ENCODE measurements at regions not wholly inside any gene's neighbourhood (a gene's known extent, or its start where the extent isn't known, plus 50 kb on each side); places are given as distances from the start of the nearest gene placed in this dataset.
A peak's percentile ranks its signal among the peaks of the same experiment; 100 is the strongest.

DNA sequence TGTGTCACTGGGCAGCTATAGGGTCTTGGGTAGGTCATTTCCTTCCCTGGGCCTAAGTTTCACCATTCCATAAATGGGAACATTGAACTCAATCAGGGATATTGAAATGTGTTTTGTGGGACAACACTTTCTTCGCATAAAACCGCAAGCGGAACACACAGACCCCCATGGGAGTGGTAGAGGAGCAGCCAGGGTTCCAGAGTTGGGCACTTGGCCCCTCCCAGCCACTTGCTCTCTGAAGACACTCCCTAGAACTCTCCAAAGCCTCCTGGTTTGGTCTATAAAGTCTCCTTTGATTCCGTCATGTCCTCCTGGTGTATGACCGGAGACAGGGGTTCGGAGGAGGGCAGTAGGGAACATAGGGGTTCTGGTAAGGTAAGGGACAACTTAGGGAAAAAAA lies 271.7 kb downstream of the UACA start:
- DNase-seq (ENCODE audit: low read depth in 2 of 2), result no peak

DNA sequence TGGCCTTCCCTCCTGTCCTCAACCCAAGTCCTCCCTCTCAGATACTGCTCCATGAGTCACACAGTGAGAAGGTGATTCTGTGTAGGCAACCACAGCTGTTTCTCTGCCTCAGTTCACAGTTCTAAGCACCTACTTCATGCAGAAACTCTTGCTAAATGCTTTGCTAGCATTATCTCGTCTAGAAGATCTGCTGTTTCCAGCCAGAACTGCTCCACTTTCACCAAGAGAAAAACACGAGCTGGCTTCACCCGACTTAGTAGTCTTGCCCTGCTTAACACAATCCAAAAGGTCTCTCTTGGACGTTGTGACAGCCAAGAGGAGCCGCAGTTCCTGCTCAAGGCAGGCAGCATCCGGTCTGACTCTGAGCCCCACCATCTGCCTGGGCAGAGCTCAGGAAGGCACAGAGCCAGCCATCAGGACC lies 272.1 kb downstream of the UACA start:
- no peak for DNase-seq (ENCODE audit: low read depth in 2 of 2)

DNA sequence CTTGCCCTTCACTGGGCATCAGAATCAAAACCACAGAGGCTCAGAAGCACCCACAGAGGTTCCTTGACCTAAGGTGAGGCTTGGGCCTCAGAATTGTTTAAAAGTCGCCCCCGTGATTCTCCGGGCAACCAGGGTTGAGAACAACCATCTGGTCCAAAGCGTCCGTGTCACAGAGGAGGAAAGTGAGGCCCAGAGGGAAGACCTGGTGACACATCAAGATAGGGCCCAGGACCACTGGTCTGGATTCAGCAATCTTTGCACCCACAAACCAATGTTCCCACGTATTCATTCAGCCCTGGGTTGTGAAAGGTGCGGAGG lies 272.6 kb downstream of the UACA start:
- no peak for DNase-seq (ENCODE audit: low read depth in 2 of 2)

DNA sequence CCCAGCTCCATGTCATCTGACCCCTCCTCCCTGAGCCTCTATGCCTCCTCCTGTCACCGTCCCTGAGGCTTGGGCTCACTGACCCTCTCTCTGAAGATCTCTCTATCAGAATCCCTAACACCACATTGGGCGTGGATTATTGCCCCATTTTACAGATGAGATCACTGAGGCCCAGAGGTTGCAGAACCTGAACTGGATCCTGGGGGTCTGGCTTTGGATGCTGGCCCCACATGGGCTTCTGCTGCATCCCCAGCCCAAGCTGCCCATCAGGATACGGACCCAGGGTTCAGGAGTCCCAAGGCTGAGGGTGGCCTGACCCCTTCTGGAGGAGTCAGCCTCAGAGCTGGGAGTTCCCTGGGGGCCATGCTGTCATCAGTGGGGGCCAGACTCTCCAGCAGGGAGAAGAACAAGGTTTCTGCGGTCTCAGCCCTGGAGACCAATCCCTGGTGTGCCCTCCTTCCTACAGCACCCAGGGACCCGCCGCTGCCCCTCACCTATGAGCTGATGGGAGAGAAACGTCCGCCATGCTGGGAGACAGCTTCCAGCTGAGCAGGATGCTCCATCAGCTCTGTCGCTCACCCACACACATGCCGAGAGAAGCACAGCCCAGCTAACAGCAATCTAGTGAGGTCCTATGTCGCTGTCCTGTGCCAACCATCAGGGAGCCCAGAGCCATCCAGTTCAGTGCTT lies 273.1 kb downstream of the UACA start:
- DNase-seq (ENCODE audit: low read depth in 2 of 2), result no peak

DNA sequence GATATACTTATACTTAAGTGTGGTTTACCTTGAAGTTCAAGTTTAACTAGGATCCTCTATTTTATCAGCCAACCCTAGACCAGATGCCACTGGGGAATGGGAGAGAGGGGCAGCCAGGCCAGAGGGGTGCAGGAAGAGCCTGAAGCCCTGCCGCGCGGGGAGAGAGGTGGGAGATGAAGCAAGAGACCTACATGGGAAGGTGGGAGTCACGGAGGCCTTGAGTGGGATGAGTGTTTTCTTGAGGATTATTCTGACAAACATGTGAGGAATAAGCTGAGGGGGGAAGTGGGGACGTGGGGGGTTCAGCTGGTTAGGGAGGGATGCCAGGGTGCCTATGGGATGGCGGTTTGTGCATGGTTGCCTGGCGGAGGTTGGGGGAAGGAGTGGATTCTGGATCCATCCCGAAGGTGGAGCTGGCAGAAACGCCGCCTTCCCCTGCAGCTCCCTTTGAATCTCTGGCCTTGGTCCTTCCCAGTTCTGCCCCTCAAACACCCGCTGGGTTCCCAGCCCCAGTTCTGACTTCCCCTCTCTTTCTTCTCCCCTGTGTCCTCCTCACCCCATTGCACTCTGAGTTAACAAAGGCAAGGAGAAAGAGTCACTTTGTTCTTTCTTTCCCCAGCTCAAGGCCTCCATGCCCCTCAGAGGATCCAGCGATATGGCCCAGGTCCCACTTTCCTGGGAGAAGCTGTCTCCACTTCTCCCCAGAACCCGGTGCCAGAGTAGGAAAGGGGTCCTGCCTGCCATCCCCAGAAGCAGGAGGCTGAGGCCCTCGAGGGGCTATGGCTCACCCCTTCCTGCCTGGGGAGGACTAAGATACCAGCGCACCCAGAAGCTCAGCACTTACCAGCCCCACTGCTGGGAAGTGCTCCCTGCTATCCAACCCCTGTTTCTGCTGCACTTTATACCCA lies 274.2 kb downstream of the UACA start:
- no peak for DNase-seq (ENCODE audit: low read depth in 2 of 2)

DNA sequence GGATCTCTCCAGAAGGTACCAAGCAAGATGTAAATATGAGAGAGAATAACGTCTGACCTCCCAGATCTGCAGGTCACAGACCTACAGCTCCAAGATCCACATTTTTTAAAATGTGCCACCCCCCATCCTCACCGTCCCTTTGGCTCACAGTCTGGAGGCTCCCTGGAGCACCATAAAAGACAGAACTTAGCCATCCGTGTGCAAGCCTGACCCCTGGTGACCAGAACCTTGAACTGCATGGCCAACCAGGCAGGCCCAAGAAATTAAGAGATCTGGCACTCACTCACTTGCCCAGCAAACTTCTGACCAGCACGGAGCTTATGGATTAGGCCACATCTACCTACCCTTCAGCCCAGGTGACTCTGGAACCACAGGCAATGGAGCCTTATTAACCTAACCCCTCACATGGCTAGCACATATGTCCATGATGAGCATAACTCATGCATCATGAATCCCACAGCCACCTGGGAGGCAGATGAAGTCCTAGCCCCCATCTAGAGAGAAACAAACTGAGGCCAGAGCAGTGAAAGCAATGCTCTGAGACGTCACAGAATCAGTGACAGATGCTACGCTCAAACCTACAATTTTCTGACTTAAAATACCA lies 275.3 kb downstream of the UACA start:
- peak in 1 of 2 donors; percentile 62 for DNase-seq (ENCODE audit: low read depth in 2 of 2)

DNA sequence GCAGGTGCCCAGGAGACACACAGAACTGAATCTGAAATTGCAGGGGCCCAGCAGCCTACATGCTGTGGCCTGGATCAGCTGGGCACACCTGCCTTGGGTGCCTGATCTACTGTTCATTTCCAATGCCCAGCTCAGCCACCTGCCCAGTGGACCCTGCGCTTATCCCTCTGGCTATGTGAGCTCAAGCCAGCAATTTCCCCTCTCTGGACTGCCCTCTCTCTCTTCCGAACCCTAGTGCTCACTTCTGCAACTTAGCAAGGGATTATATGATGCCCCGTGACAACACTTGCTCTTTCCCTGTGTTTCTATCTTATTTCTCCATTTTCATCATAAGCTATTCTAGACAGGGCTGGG lies 276.0 kb downstream of the UACA start:
- DNase-seq (ENCODE audit: low read depth in 2 of 2), result no peak

DNA sequence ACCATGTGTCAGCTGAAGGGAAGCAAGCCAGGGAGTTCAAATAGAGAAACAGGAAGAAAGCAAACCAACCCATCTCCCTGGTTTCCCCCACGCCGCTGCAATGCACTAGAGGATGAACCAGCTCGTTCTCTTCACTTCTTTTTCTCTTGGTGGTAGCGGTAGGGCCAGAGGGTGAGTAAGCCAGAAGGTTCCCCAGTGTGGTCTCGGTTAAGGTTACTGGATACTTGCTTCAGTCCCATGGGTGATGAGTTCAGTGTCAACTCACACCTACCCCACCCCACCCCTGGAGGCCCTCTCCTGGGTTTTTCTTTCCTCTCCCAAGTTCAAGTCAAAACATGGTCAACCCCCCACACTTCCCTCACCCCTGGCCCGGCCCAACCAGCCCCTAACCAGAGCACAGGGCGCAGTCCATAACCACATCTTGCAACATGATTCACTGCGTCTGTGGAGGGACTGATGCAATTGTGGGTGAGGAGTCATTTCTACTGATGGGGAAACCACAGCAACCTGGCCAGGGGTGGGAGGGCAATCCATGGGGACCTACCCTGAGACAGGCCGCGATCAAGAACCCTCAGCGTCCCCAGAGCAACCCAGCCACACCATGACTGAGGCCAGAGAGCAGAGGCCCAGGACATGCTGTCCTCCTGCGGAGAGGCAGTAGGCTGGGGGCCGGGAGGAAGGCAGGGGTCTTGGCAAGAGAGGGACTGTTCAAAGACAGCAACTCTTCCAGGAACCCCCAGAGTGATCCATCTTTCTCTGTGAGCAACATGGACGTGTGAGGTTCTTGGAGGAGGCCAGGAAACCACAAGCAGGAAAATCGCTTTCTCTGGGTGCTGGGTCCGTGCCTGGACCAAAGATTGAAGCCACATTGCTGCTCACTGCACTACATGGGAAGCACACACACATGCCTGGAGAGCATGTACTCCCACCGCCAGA lies 276.6 kb downstream of the UACA start:
- DNase-seq (ENCODE audit: low read depth in 2 of 2), result no peak

DNA sequence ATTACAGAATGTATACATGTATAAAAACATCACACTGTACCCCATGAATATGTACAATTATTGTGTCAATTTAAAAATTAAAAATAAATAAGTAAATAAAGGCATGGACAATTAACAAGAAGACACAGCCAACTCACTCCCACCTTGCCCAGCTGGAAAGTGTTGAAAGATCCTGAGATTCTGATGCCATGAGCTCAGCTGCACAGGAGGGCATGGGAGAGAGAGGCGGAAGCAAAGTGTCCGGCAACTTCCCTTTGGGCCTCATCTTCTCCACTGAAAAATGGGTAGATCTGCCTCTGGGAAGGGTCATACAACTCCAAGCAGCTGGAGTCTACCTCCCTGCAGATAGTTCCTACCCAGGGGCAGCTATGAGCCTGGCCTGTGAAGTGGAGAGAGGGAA lies 277.3 kb downstream of the UACA start:
- no peak for DNase-seq (ENCODE audit: low read depth in 2 of 2)

DNA sequence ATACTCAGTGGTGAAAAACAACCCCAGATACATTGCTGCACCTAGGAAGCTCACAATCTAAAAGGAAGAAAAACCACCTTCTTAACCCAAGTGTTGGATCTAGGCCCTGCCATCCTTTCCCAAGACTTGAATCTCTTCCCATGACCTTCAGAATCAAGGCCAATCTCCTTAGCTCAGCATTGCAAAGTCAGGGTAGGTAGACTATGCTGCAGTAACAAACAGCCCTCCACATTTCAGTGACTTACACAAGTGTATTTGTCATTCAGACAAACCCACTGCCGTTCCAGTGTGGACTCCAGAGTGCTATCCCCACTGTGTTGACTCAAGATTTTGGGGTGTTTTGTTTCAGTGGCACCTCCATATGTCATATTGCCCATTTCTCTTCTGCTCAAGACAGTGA lies 278.4 kb downstream of the UACA start:
- DNase-seq (ENCODE audit: low read depth in 2 of 2), result no peak

DNA sequence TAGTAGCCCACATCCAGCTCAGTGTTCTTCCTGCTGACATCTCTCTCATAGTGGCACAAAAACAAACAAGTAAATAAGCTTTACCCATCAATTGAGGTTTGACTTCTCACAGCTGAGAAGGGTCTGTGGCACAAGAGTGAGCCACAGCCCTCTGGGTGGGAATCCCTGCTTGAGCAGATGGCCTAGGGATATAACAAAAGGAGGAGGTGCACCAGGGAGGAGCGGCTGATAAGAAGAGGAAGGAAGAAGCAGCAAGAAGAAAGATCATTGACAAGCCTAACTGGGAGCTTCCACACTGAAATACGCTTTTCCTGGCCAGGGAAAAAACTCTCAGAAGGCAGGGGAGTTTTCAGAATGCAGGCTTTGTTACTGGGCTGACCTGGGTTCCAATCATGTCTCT lies 279.8 kb downstream of the UACA start:
- no peak for DNase-seq (ENCODE audit: low read depth in 2 of 2)

DNA sequence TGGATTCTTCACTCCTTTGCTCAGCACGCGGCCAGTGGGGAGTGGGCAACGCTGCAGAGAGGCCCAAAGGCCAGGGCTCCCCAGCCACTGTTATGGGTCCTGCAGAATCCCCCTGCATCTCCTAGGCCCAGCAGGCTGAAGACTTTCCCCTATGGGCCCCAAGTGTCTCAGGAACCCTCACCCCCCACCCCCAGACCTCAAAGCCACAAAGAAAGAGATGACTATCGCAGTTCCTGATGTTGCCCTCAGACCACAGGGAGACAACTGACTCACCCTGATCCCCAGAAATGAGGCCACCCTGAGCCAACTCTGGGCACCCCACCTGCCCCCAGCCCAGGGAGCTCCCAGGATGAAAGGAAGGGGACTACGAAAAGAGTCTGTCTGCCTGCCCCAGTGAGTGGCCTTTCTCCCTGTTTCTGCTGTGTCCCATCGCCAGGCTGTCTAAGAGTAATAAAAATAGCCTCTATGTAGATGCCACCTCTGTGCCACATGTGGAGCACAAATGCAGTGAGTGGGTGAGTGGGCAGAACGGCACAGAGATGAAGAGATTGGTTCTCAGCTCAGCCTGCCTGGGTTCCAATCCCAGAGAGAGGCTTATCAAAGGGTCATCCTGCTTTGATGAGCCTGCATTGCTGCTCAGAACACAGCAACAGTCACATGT lies 283.0 kb downstream of the UACA start:
- no peak for DNase-seq (ENCODE audit: low read depth in 2 of 2)

DNA sequence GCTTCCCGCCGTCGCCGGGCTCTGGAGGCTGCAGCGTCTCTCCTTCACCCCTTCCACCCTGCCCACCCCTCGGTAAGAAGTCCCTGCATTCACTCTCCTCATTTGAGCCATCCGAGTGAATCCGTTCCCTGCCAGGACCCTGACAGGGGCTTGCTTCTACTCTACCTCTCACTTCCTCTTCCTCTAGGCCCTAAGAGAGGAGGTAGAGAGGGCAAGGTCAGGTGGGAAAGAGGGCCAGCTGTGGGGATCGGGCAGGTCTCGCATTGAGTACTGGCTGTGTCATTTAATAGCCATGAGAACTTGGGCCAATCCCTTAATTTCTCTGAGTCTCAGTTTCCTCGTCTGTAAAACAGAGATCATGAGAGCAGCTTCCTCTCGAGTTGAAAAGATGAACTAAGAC lies 283.6 kb downstream of the UACA start:
- DNase-seq (ENCODE audit: low read depth in 2 of 2), result no peak

DNA sequence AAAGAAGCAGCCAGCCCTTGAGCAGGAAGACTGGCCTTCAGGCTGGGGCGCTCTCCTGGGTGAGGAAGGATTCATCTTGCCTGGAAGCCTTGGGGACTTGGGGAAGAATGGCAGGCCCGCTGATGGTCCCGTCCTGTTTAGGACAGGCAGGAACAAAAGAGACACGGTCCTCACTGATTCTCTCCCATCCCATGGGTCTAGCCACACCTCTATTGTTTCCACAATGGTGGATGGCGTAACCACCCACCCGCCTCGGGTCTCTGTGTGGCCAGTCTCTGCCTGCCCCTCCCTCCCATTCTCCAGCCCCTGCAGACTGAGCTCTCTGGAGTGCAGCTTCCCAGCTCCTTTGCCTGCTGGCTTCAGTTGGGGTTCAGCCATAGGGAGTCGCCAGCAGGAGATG lies 284.3 kb downstream of the UACA start:
- no peak for DNase-seq (ENCODE audit: low read depth in 2 of 2)

DNA sequence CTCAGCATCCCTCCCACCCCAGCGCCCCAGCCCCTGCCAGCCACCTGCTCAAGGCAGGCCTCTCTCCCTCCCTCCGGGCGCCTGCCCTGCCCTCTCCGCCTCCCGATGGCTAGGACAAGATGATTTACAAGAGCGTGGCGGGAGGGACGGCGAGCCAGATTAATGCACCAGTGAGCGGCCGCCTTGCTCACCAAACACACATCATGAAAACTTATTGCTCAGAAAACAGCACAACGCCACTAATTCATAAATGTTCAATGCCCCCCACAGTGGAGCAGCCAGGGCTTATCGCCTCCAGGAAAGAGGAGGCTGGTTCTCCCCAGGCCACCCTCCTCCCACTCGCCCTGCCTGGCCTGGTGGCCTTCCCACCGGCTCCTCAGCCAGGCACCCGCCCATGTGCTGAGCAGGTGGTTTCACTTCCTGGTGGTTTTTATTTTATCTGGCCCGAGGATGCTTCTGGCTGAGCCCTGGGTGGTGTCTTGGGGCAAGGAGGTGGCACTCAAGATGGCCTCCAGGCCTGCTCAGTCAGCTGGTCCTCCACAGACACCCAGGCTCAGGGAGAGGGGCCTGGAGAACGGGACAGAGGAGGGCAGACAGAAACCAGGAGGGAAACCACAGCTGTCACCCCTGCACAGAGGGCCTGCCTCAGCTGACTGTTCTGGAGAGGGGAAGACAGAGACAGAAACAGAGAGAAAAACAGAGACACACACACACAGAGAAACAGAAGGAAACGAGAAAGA lies 284.9 kb downstream of the UACA start:
- DNase-seq (ENCODE audit: low read depth in 2 of 2), result no peak

DNA sequence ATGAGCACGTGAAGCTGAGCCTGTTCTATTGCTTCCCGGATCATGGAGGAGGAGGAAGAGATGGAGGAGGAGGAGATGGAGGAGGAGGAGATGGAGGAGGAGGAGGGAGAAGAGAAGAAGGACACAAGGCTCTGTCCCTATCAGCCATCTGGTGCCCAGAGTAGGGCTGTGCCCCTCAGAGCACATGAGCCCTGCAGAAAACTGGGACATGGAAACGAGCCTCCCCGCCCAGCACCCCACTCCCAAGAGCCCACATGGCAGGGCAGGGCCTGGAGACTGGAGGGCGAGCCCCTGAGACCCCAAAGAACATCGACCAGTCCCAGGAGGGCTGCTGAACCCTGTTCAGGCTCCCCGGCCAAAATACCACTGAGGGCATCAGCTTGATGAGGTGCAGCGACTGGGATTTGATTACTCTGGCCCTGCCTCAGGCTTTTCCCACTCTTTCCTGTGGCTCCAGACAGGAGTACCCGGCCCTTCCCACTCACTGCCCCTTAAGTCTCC lies 285.6 kb downstream of the UACA start:
- no peak for DNase-seq (ENCODE audit: low read depth in 2 of 2)

DNA sequence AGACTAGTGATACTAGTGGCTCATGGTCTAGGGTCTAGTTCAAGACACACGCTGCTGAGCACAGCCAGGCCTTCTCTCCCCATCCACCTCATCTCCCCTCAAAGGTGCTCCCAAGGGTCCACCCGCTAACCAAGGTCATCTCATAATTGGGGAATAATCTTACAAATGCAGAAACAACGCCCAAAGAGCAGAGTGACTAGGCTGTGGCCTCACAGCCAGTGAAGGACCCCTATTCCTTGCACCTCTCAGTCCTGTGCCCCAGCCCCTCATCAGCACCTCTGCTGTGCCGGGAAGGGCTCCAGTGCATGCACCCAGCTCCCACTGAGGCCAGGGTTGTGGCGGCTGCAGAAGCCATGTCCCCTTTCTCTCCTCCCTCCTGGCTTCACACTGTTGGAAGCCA lies 286.9 kb downstream of the UACA start:
- no peak for DNase-seq (ENCODE audit: low read depth in 2 of 2)

DNA sequence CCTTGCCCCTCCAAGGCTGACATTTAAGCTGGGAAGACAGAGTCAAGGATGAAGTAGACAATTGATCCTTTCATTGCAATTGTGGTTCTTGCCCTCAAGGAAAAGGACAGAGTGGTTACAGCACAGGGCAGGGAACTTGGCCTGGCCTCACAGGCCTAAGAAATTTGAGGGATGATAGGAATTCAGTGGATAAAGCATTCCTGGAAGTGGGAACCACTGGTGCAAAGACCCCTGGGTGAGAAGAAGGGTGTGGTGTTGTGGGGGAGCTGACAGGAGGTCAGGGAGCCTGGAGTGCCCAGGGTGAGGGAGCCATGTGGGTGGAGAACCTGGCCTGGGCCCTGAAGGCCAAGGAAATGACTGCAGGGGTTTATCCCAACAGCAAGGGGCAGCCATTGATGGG lies 287.4 kb downstream of the UACA start:
- no peak for DNase-seq (ENCODE audit: low read depth in 2 of 2)

DNA sequence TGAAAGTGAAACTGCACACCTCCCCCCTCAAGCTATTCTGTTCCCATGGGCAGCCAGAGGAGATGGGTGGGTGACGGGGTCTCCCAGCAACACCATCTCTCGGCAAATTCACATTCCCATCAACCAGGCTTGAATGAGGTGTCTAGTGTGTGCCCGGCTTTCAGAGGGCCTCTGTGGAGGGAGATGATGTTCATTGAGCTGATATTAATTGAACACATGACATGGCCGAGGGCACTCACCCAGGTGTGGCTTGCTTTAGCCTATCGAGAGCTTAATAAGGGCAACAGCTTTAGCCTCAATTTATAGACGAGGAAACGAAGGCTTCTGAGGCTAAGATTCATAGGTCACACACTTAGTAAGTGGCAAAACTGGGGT lies 288.0 kb downstream of the UACA start:
- DNase-seq (ENCODE audit: low read depth in 2 of 2), result no peak

Measured in stimulated activated CD4-positive, alpha-beta T cell treated with anti-CD3 and anti-CD28 coated beads, Interleukin-1b, Interleukin-23, amount 100 ng/mL, for 1 hour (primary cell).